Ovary (tissue), 3 donors: ENCODE measurements at regions not wholly inside any gene's neighbourhood (a gene's known extent, or its start where the extent isn't known, plus 50 kb on each side); places are given as distances from the start of the nearest gene placed in this dataset.

Experiments used
- CTCF ChIP-seq, 3 donors: fragments of 450-650 bp in 2 of 3; fragments of 200-600 bp in 1 of 3; IDR thresholded peaks; one replicate each; pipeline versions ENCODE4 v1.5.1 to v1.8.0; 2016 to 2022; ENCODE audit warnings: antibody characterized with exemption in 3 of 3, mild to moderate bottlenecking in 1 of 3
- EP300 ChIP-seq: sonication (generic); formaldehyde crosslinking; IDR thresholded peaks from one replicate; pipeline ENCODE4 v1.6.1; 2017; ENCODE audit warnings: antibody characterized with exemption
- donor health status: DM: no; HTN: no; CAD: no.

GRCh38 chr1:191140038-191140437 is 662.4 kb upstream of the BRINP3 start:
- TF ChIP-seq EP300 (no peak), CTCF (IDR thresholded peaks at IDR 0.05) (no peak)
